Natural killer cell (primary cell): ENCODE measurements at regions not wholly inside any gene's neighbourhood (a gene's known extent, or its start where the extent isn't known, plus 50 kb on each side); places are given as distances from the start of the nearest gene placed in this dataset.

Experiments
- ATAC-seq, 3 donors: fragments of 150-1000 bp in 2 of 3; fragments of 200-7000 bp in 1 of 3; cut with Tn5 transposase; 1 replicate in 1 of 3; 2 replicates in 2 of 3; pipeline ENCODE4 v1.10.0; 2021; ENCODE audit warnings: mild to moderate bottlenecking in 2 of 3, moderate library complexity in 2 of 3
- DNase-seq, 2 donors: peaks; one replicate each; pipeline versions ENCODE4 v3.0.0 to v3.0.0-alpha.2; 2013 to 2021; ENCODE audit warnings: mixed read lengths in 1 of 2
- H3K27ac ChIP-seq: one replicate; pipeline ENCODE4 v1.5.1; 2013; ENCODE audit warnings: mild to moderate bottlenecking, low read length
- H3K27me3 ChIP-seq: one replicate; pipeline ENCODE4 v1.6.1; 2013; ENCODE audit warnings: low read length; ENCODE audit not compliant: control insufficient read depth, insufficient read depth
- H3K36me3 ChIP-seq: one replicate; pipeline ENCODE4 v1.6.1; 2013; ENCODE audit warnings: low read length; ENCODE audit not compliant: control insufficient read depth, insufficient read depth
- H3K4me1 ChIP-seq: one replicate; pipeline ENCODE4 v1.6.1; 2013; ENCODE audit warnings: low read length; ENCODE audit not compliant: control insufficient read depth, insufficient read depth
- H3K4me3 ChIP-seq: one replicate; pipeline ENCODE4 v1.5.1; 2013; ENCODE audit warnings: low read length
- H3K9me3 ChIP-seq: one replicate; pipeline ENCODE4 v1.6.1; 2013; ENCODE audit warnings: low read length; ENCODE audit not compliant: control insufficient read depth, insufficient read depth
- H3K27ac Mint-ChIP-seq, 2 donors: one replicate each; pipeline ENCODE4 v1.8.0; 2022; ENCODE audit warnings: mild to moderate bottlenecking in 2 of 2, mixed read lengths in 2 of 2, moderate library complexity in 1 of 2
- H3K27me3 Mint-ChIP-seq, 2 donors: one replicate each; pipeline ENCODE4 v1.8.0; 2022; ENCODE audit warnings: low read depth in 2 of 2, mixed read lengths in 2 of 2
- H3K36me3 Mint-ChIP-seq: one replicate; pipeline ENCODE4 v1.8.0; 2022; ENCODE audit warnings: mixed read lengths
- H3K4me1 Mint-ChIP-seq, 2 donors: one replicate each; pipeline ENCODE4 v1.8.0; 2022; ENCODE audit warnings: mixed read lengths in 2 of 2
- H3K4me3 Mint-ChIP-seq: one replicate; pipeline ENCODE4 v1.8.0; 2022; ENCODE audit warnings: mild to moderate bottlenecking, moderate library complexity, mixed read lengths
- H3K9me3 Mint-ChIP-seq, 2 donors: one replicate each; pipeline ENCODE4 v1.8.0; 2022; ENCODE audit warnings: mixed read lengths in 2 of 2
- WGBS: methylation state at CpG from one replicate; pipeline ENCODE4 v1.1.7; 2013; ENCODE audit warnings: missing lambda C conversion rate; ENCODE audit not compliant: insufficient coverage; 5-methylcytosine and 5-hydroxymethylcytosine counted together
- intact Hi-C: fragments of 100-400 bp; cut with micrococcal nuclease; formaldehyde crosslinking; loops from one replicate; pipeline ENCODE4 v1.14.2; 2022
- TF ChIP-seq, protein P1 (sequence below): fragments of 200-600 bp; IDR thresholded peaks from one replicate; pipeline ENCODE4 v1.8.0; 2022; ENCODE audit warnings: antibody characterized with exemption

GRCh38 chr5:2852446-2852845 is 101.0 kb upstream of the IRX2 start:
- TF ChIP-seq, protein P1, sequence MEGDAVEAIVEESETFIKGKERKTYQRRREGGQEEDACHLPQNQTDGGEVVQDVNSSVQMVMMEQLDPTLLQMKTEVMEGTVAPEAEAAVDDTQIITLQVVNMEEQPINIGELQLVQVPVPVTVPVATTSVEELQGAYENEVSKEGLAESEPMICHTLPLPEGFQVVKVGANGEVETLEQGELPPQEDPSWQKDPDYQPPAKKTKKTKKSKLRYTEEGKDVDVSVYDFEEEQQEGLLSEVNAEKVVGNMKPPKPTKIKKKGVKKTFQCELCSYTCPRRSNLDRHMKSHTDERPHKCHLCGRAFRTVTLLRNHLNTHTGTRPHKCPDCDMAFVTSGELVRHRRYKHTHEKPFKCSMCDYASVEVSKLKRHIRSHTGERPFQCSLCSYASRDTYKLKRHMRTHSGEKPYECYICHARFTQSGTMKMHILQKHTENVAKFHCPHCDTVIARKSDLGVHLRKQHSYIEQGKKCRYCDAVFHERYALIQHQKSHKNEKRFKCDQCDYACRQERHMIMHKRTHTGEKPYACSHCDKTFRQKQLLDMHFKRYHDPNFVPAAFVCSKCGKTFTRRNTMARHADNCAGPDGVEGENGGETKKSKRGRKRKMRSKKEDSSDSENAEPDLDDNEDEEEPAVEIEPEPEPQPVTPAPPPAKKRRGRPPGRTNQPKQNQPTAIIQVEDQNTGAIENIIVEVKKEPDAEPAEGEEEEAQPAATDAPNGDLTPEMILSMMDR, result no peak
- no peak overlapping the region for H3K27ac Mint-ChIP-seq
- DNase-seq (no peak), ATAC-seq (no peak)
- H3K36me3 Mint-ChIP-seq, result no peaks in the 10 kb centered on the region
- H3K4me3 Mint-ChIP-seq, result no peak overlapping the region
- intact Hi-C loops, result no loop called here
- peaks cover 4 to 7% of the 10 kb centered on the region in 2 donors for H3K9me3 Mint-ChIP-seq
- Histone ChIP-seq H3K36me3 (no peaks in the 10 kb centered on the region), H3K27me3 (no peaks in the 10 kb centered on the region), H3K9me3 (peaks cover 3% of the 10 kb centered on the region), H3K4me1 (no peaks in the 10 kb centered on the region), H3K27ac (no peak overlapping the region), H3K4me3 (no peak overlapping the region)
- whole genome bisulfite sequencing, result 95% methylated on average over 1 of the region's 1 CpG
- H3K27me3 Mint-ChIP-seq, result no peaks in the 10 kb centered on the region
- no peaks in the 10 kb centered on the region for H3K4me1 Mint-ChIP-seq

- intact Hi-C loops, result no loop called here
- H3K4me1 Mint-ChIP-seq, result no peaks in the 10 kb centered on the region
- H3K9me3 ChIP-seq, result peaks cover 3% of the 10 kb centered on the region
- no peak overlapping the region for H3K4me3 ChIP-seq
- no peaks in the 10 kb centered on the region for H3K36me3 Mint-ChIP-seq
- no peak overlapping the region for H3K27ac Mint-ChIP-seq
- DNase-seq (no peak), ATAC-seq (no peak)
- H3K27me3 Mint-ChIP-seq, result no peaks in the 10 kb centered on the region
- no peak overlapping the region for H3K4me3 Mint-ChIP-seq
- 89% methylated on average over 5 of the region's 5 CpGs for WGBS
- no peak overlapping the region for H3K27ac ChIP-seq
- no peaks in the 10 kb centered on the region for H3K4me1 ChIP-seq
- TF ChIP-seq, protein P1, result no peak
- H3K9me3 Mint-ChIP-seq, result peaks cover 4 to 7% of the 10 kb centered on the region in 2 donors
- H3K36me3 ChIP-seq, result no peaks in the 10 kb centered on the region
- H3K27me3 ChIP-seq, result no peaks in the 10 kb centered on the region
These were observed 100.4 kb upstream of the IRX2 start for GRCh38 chr5:2851895-2852294.

- no peak for ATAC-seq
- Mint-ChIP-seq H3K9me3 (peaks cover 0 to 4% of the 10 kb centered on the region in 2 donors), H3K4me3 (no peak overlapping the region), H3K4me1 (no peaks in the 10 kb centered on the region), H3K36me3 (no peaks in the 10 kb centered on the region), H3K27me3 (no peaks in the 10 kb centered on the region), H3K27ac (no peak overlapping the region)
- H3K4me3 ChIP-seq, result no peak overlapping the region
- H3K9me3 ChIP-seq, result no peaks in the 10 kb centered on the region
- TF ChIP-seq, protein P1, result no peak
- WGBS, result 85% methylated on average over 6 of the region's 6 CpGs
- intact Hi-C loops, result no loop called here
- no peaks in the 10 kb centered on the region for H3K27me3 ChIP-seq
- no peak overlapping the region for H3K27ac ChIP-seq
- no peak for DNase-seq
- no peaks in the 10 kb centered on the region for H3K36me3 ChIP-seq
- no peaks in the 10 kb centered on the region for H3K4me1 ChIP-seq
These were observed 98.0 kb upstream of the IRX2 start for GRCh38 chr5:2849429-2849828.

DNA sequence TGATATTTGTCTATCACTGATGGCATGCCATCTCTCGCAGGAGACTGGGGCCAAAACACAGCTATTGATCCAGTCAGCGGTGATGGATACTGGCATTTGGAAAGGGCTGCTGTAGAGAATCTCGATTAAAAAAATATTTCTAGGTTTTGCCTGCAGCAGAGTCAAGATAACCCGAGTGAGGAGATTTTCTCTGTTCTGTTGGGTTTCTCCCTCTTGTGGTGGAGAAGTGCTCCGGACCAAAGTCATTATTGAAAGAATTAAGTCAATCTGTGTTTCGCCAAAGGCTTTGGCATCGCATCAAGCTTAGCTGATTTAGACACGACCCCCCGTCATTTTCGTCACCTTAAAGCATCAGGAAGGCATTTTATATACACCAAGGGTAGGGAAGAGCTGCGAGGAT is 97.1 kb upstream of the IRX2 start:
- no peak for DNase-seq
- WGBS, result 83% methylated on average over 11 of the region's 11 CpGs

More for the DNA sequence above, 97.1 kb upstream of the IRX2 start:
- Histone ChIP-seq H3K36me3 (no peaks in the 10 kb centered on the region), H3K4me3 (no peak overlapping the region), H3K4me1 (no peaks in the 10 kb centered on the region), H3K27ac (no peak overlapping the region), H3K9me3 (no peaks in the 10 kb centered on the region), H3K27me3 (no peaks in the 10 kb centered on the region)
- no peak for ATAC-seq
- Mint-ChIP-seq H3K9me3 (peaks cover 0 to 4% of the 10 kb centered on the region in 2 donors), H3K36me3 (no peaks in the 10 kb centered on the region), H3K27me3 (no peaks in the 10 kb centered on the region), H3K4me1 (no peaks in the 10 kb centered on the region), H3K4me3 (no peak overlapping the region), H3K27ac (no peak overlapping the region)
- intact Hi-C loops, result no loop called here
- TF ChIP-seq, protein P1, result no peak
